Hematopoietic multipotent progenitor cell (in vitro differentiated cells): ENCODE measurements at regions not wholly inside any gene's neighbourhood (a gene's known extent, or its start where the extent isn't known, plus 50 kb on each side); places are given as distances from the start of the nearest gene placed in this dataset.

ENCODE experiments used
- DNase-seq, 3 donors: peaks; one replicate each; pipeline ENCODE4 v3.0.0-alpha.2; 2011 to 2015; ENCODE audit warnings: low read depth in 2 of 3, low spot score in 2 of 3

- no peak for DNase-seq
These were observed 174.0 kb downstream of the MRPL14 start for GRCh38 chr6:43953256-43953655.

DNA sequence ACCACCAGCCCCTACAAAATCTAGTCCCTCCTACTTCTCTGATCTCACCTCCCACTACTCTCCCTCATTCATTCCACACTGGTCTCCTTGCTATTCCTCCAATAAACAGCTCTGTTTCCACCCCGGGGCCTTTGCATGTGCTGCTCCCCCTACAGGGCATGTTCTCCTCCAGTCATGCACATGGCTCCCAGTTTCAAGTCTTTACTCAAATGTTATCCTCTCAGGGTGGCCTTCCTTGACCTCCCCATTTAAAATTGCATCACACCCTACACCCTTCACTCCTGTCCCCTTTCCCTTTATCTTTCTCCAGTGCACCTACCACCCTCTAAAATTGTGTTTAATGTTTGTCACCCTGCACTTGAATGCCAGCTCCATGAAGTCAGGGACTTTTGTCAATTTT is 174.5 kb downstream of the MRPL14 start:
- no peak for DNase-seq

- no peak for DNase-seq
These were observed 175.2 kb downstream of the MRPL14 start for GRCh38 chr6:43951756-43952675.

GRCh38 chr6:43951063-43951755 is 176.0 kb downstream of the MRPL14 start:
- DNase-seq = peak in 2 of 3 donors; percentile 61 to 72

DNA sequence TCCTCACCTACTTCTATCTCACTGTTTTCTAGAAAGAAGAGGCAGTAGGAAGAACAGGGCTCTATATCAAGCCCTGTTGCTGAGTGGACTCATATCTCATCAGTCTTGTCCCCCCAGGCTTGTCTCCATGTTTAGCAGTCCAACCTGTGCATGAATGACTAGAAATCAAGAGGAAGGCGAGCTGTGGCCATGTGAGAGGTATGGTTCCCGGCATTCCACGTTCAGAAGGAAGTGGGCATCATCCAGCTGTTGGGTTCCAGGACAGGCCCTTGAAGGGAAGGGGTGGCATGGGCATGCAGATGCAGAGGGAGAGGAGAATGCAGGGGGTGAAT is 176.6 kb downstream of the MRPL14 start:
- DNase-seq = no peak

- no peak for DNase-seq
These were observed 177.1 kb downstream of the MRPL14 start for GRCh38 chr6:43950051-43950605.

DNA sequence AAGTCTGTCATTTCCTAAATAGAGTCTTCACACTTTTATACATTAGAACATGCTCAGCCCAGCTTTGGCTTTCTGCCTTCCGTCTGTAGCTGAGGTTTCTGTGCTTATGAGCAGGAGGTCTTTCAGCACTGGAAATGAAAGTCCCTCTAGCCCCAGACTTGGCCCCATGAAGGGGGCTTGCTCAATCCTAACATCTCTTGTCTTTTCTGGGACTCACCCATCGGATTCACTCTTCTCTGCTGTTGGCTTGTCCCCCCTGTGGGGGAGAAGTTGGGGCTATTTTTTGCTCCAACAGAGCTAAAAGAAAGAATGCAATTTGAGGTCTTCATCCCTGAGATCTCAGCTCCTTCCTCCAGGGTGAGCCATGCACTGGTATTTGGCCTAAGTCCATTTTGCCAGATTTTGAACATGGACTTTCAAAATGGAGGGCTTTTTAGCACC is 177.7 kb downstream of the MRPL14 start:
- DNase-seq = no peak

- DNase-seq = no peak
These were observed 178.4 kb downstream of the MRPL14 start for GRCh38 chr6:43948527-43949485.

GRCh38 chr6:43947860-43948259 is 177.8 kb downstream of the VEGFA start:
- no peak for DNase-seq

DNA sequence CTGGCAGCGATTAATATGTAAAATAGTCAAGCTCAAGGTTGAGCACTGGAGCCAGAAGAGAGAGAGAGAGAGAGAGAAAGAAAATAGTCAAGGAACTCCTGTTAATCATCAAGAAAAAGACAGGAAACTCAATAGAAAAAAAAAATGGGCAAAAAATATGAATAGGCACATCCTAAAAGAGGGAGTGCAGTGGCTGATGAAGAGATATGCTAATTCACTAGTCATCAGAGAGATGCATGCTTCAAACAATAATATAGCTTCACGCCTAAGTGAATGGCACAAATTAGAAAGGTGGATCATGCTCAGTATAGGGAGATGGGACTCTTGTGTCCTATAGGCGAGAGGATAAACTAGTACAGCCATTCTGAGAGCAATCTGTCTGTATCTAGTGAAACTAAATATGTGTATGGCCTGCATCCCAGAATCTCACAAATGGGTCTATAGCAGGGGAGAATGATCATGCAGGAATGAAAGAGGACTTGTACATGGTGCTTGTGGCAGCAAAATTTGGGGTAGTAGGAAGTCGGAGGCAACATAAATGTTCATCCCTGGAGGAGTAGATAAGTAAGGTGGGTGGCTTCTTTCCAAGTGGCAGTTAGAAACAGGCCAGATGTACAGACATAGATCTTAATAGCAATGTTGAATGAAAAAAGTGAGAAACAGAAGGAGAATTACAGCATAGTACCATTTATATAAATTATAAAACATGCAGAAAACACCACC is 176.8 kb downstream of the VEGFA start:
- no peak for DNase-seq

DNA sequence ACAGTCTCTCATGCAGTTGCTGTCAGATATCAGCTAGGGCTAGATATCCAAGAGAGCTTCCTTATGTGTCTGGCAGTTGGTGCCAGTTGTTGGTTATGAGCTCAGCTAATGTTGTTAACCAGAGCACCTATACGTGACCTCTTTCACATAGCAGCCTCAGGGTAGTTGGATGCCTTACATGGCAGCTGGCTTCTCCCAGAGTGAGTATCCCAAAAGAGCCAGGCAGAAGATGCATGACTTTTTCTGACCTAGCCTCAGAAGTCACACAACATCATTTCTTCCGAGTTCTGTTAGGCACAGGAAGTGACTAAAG is 175.7 kb downstream of the VEGFA start:
- DNase-seq = no peak

- DNase-seq = no peak
These were observed 175.1 kb downstream of the VEGFA start for GRCh38 chr6:43944908-43945767.

DNA sequence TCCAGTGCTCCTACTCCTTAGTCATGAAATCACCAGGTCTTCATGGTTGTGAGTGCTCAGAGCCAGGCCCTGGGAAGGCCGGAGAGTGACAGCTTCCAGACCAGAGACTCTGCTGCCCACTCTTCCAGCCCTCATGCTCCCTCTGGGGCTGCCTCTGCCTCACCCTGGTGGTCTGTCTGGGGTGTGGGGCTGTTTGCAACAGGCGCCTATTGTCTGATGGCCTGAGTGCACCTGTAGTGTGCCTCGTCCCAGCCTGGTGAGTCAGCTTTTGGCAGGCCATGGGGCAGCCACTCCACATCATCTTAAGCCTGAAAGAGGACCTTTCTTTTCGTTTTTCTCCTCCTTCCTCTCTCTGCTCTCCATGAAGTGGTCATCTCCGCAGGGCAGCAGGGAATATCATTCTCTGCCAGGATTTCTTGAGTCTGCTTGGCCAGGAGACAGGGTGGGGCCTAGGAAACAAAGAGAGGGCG is 173.8 kb downstream of the VEGFA start:
- DNase-seq = no peak

DNA sequence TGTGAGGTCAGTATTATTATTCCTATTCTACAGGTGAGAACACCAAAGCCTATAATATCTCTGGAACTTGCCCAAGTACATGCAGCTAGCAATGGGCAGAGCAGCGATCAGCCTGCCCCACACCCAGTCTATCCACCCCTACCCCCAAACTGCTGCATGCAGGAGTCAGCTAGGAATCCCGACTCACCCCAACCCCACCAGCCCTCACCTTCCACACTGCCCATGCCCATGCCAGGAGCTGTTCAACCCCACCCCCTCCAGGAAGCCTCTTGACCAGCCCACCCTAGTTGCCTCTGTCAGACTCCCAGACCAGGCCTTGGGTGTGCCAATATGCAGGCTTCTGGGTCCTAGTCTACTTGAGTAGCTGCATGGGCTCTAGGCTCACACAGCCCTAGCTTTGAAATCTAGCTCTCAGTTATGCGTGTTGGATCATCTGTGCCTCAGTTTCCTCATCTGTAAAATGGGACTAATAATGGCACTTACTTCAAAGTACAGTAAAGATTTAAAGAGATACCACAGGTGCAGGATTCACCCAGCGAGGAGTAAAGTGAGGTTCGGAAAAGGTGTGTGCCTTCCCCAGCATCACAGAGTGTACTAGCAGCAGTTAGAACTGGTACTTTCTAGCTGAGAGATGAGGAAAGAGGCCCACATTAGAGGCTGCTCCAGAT is 173.2 kb downstream of the VEGFA start:
- no peak for DNase-seq

DNA sequence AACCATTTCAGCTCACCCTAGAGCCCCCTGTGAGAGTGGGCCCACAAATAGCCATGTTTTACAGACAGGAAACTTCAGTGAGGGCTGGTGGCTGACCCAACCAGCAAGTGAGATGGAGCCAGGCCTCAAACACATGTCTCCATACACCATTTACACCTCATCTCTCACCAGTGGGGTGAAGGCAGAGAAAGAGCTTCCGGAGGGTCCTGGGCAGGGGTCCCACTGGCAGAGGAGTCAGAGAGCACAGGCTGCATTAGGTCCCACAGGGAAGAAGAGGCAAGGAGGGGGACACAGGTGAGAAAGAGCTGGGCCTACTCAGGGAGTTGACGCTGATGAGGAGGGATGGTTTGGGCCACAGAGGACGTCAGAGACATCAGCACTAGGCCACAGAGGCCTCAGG is 172.6 kb downstream of the VEGFA start:
- no peak for DNase-seq

DNA sequence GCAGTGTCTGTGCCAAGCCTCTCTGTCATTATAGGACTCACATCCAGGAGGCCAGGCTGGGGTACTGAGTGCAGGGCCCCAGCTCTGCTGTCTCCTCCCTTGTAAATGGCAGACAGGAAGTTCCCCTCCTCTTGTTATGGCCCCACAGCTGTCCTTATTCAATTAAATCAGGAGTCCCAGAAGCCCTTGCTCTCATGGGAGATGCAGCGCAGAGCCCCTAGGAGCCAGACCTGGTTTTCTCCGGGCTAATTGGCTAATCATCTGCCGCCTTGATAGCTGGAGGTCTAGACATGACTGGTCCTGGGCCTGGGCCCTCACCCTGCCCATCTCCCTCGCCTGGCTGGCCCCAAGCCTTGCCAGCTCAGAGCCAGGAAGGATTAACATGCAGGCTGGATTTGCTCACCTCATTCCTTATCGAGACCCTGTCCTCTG is 172.0 kb downstream of the VEGFA start:
- DNase-seq = no peak

DNA sequence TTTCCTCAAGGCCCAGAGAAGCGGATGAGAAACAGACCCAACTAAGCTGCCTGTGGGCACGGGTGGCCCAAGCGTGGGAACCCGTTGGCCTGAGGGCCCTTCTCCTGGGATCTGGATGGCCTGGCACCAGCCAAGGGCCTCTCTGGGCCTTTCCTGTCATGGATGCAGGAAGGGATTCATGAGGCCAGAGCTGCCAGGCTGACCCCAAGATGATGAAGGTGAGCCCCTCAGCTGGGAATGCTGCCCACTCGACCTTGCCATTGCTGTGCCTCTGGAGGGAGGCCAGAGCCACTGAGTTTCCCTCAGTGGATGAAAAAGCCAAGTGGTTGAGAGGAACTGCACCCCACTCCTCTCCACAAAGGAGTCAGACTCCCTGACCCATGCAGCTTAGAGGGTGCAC is 171.2 kb downstream of the VEGFA start:
- DNase-seq = no peak

- DNase-seq = no peak
These were observed 170.5 kb downstream of the VEGFA start for GRCh38 chr6:43940393-43941087.
